GM21515 (cell line): ENCODE measurements at regions not wholly inside any gene's neighbourhood (a gene's known extent, or its start where the extent isn't known, plus 50 kb on each side); places are given as distances from the start of the nearest gene placed in this dataset.
A peak's percentile ranks its signal among the peaks of the same experiment; 100 is the strongest.
"Not testable (repeated sequence)": the region's sequence is repeated elsewhere in the genome, so short reads cannot be mapped to it uniquely, and the experiment has no call there.

Source experiments
- ATAC-seq: cut with Tn5 transposase; IDR thresholded peaks from one replicate; pipeline ENCODE4 v1.9.1; 2021; ENCODE audit not compliant: unreplicated experiment

DNA sequence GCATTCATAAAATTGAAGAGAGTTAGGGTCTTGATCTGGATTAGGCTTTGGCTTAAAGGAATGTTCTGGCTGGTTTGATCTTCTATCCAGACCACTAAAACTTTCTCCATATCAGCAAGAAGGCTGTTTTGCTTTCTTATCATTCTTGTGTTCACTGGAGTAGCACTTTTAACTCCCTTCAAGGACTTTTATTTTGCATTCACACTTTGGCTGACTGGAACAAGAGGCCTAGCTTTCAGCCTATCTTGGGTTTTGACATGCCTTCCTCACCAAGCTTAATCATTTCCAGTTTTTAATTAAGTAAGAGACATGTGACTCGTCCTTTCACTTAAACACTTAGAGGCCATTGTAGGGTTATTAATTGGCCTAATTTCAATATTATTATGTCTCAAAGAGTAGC is 190.3 kb downstream of the RAB11FIP2 start:
- ATAC-seq: not testable (repeated sequence)

- no peak for ATAC-seq
Measured at GRCh38 chr10:117860135-117860534, 186.6 kb downstream of the RAB11FIP2 start.

GRCh38 chr10:117860823-117861222 is 185.9 kb downstream of the RAB11FIP2 start:
- ATAC-seq: peak; percentile 61

DNA sequence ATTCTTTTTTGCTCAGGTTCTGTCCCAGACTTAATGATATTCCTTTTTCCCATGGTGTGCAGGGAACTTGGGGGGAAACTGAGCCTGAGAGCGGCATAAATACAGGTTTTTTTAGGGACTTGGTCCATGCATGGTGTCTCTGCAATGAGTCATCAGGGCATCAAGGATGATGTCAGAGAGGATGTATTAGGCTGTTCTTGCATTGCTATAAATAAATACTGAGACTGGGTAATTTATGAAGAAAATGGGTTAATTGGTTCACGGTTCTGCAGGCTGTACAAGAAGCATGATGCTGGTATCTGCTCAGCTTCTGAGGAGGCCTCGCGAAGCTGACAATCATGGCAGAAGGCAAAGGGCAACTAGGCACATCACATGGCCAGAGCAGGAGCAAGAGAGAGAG is 185.4 kb downstream of the RAB11FIP2 start:
- ATAC-seq: no peak

DNA sequence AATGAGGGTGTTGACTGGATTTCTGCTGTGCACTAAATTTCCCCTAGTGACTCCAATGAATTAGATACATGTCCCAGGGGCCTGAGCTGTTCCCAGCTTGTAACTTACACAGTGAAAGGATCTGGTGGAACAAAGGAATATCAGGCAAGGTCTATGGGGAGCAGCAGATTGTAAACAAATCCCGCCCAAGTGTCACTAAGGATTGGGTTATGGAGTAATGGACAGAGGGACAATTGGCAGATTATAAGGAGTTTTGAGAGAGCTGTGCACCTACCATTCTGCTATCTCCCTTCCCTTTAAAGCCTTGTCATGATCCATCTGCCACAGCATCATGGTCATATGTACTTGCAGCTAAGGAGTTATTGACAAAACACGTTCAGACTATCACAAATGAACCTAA is 183.0 kb downstream of the RAB11FIP2 start:
- ATAC-seq: no peak

DNA sequence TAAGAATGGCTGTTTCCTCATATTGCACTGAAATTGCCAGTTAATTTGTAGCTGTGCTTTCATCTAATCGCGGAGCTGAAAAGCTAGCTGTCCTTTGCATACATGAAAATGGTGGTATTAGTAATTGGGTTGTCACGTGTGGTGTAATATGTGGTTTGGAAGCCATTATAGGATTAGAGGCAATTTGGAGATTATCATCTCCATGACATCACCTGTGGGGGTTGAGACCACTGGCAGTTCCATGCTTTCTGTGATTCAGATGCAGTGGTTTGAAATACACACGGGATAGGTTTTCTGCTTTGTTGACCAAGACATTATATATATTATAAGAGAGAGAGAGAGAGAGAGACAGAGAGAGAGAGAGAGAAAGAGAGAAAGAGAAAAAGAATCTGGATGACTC is 180.8 kb downstream of the RAB11FIP2 start:
- no peak for ATAC-seq

DNA sequence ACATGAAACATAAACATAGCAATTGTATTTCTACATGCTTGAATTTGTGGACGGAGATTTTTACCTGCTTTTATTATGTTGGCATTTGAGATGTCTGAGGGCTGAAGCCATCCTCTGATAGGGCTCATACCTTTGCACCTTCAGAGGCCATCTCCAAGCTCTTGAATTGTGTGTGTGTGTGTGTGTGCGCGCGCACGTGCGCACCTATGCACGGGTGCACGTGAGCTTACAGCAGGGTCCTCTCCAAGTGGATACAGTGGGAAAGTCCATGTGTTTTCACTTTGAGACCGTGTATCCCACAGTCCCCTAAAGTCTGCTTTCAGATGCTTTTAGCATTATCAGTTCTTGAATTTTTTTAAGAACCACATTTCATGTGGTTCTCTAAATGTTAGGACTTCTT is 178.6 kb downstream of the RAB11FIP2 start:
- ATAC-seq: no peak

- no peak for ATAC-seq
Measured at GRCh38 chr10:117875793-117876192, 170.9 kb downstream of the RAB11FIP2 start.

DNA sequence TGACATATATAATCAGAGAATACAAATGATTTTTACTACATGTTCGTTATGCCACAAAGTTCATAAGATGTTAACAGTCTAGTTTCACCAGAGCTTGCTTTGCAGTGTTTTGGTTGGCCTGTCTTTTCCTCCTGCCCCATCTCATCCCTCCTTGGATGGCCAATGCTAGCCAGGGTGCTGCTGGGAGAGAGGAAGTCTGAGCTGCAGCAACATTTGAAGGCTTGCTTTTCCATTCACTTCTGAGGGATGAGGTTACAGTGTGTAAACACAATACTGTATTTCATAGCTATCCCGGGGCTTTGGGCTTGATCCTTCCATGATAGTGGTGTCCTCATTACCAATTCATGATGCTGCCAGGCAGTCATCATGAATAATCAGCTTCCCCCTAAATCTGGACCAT is 170.5 kb downstream of the RAB11FIP2 start:
- ATAC-seq: no peak

- ATAC-seq: no peak
Measured at GRCh38 chr10:117878626-117879025, 168.1 kb downstream of the RAB11FIP2 start.

DNA sequence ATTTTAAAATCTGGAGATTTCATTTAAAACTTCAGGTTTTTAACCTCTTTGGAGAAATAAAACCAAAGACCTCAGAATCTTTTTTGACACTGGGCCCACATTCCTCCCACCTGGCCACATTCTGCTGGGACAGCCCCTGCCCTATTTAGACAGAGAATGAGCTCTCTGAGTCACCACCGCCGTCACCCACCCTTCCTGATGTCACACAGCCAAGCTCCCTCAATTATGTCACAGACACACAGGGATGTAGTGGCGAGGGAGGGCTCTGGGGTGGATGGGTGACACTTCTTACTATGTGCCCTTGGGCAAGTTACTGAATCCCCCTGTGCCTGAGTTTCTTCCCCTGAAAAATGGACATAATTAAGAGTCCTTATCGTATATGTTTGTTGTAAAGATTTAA is 162.6 kb downstream of the RAB11FIP2 start:
- ATAC-seq: no peak

DNA sequence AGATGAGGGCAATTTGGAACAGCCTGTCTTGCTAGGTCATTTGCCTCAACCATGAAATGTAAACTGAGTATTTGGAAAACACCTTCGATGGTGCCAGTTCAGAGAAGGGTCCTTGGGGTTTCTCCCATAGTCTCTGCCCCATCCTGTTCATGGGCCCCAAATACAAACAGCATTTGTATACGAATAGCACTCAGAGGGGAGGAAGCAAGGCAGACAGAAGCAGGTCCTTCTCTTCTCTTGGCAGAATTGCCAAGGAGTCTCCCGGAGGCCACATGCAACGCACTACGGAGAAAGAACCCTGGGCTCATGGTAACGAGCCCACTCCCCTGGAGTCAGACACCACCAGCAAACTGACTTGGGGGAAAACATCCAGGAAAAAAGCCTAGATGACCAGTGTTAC is 162.1 kb downstream of the RAB11FIP2 start:
- no peak for ATAC-seq

- ATAC-seq: no peak
Measured at GRCh38 chr10:117885206-117885829, 161.4 kb downstream of the RAB11FIP2 start.

DNA sequence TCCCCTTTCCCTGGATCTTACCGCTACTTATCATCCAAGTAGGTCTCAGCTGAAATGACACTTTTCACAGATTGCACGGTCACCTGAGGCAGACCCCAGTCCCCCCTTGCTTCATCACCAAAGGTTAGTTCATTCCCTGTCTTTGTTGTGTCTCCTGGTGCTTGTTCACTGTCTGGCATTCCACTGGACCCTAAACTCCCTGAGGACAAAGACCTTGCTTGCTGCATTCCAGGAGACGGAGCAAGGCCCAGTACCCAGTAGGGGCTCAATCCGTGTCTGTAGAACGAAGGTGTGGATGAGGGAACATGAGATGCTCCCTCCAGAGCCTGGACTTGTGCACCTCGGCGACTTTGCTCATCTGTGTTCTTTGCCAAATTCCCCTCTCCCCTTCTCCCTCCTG is 160.0 kb downstream of the RAB11FIP2 start:
- no peak for ATAC-seq

DNA sequence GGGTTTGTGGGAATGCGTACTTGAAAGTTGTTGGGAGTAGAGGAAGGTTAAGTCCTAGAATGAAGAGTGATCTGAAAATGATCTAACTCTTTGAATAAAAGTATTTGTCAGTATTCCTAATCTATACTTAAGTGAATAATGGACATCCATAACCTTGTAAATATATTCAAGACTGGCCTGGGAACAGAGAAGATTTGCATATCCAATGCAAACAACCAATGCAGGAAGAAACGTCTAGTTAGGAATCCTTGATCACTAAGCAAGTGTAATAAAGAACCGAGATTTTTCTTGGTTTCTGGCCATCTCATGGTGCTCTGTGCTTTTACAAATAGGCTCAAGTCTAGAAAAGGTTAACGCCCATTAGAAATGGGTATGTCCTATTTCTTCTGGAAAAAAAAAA is 157.1 kb downstream of the RAB11FIP2 start:
- ATAC-seq: no peak

- no peak for ATAC-seq
Measured at GRCh38 chr10:117892681-117893220, 154.0 kb downstream of the RAB11FIP2 start.

GRCh38 chr10:117894339-117894738 is 152.4 kb downstream of the RAB11FIP2 start:
- ATAC-seq: no peak

- no peak for ATAC-seq
Measured at GRCh38 chr10:117896517-117896916, 150.2 kb downstream of the RAB11FIP2 start.

DNA sequence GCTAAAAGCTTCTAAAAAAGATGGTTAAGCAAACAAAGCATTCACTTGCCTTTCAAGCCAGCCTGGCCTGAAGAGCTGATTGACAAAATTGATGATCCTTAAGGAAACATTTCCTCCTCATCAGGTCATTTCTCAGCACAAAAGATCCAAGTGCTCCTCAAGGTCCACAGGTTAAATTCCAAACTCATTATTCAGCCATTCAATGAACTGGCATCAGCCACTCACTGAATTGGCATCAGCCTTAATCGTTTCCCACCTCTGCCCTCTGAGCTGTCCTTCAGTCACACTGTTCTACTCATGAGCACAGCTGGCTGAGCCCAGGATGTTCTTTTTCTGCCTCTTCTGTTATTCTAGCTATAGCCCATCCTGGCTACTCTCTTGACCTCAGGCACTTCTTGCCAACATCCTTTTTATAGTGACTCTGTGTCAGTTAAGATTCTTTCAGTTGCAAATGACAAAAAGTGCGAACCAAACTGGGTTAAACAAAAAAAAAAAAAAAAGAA is 147.5 kb downstream of the RAB11FIP2 start:
- ATAC-seq: no peak

- no peak for ATAC-seq
Measured at GRCh38 chr10:117900280-117900679, 146.5 kb downstream of the RAB11FIP2 start.

DNA sequence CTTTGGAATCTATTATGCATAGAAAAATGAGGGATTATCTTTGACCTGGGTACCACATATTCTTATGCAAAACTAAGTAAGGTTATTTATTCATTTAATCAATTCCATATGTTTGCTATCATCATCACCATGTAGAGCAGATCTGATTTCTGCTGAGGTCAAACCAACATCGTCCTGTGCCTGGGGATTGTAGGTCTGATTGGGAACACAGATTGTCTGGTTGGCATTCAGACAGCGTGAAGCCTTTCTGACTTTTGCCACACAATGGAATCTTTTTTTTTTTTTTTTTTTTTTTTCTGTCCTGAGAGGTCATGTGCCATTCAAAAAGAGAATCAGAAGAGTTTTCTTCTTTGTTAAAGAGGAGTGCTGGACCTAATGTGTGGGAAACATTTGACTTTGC is 142.9 kb downstream of the RAB11FIP2 start:
- no peak for ATAC-seq

GRCh38 chr10:117905404-117905803 is 141.3 kb downstream of the RAB11FIP2 start:
- no peak for ATAC-seq

DNA sequence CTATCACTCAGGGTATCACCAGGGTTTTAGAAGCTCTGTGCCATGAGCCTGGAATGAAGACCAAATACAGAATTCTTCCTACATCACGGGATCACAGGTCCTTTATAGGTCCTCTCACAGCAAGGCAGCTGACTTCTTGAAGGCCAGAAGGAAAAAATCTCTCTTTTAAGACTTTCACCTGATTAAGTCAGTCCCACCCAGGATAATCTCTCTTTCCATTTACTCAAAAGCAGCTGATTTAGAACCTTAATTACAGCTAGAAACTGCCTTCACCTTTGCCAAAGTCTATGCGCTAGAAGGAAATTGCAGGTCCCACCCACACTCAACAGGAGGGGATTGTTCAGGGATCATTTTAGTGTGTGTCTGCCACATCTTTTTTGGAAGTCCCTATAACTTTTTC is 135.1 kb downstream of the RAB11FIP2 start:
- ATAC-seq: no peak
